Epithelial cell of esophagus (primary cell): ENCODE measurements at regions not wholly inside any gene's neighbourhood (a gene's known extent, or its start where the extent isn't known, plus 50 kb on each side); places are given as distances from the start of the nearest gene placed in this dataset.
"Not testable (repeated sequence)": the region's sequence is repeated elsewhere in the genome, so short reads cannot be mapped to it uniquely, and the experiment has no call there.

Source experiments
- DNase-seq: peaks from one replicate; pipeline ENCODE4 v3.0.0; 2010; ENCODE audit warnings: low read depth
- H3K4me3 ChIP-seq: 2 replicates; pipeline ENCODE4 v1.5.1; 2011; ENCODE audit warnings: mild to moderate bottlenecking, low read length, control low read depth
- TF ChIP-seq, protein P1 (sequence below): IDR thresholded peaks from 2 replicates; pipeline ENCODE4 v1.5.1; 2011; ENCODE audit warnings: low read depth, mild to moderate bottlenecking, low read length, control low read depth, inconsistent platforms; ENCODE audit not compliant: insufficient read depth; ENCODE audit errors: missing control alignments

DNA sequence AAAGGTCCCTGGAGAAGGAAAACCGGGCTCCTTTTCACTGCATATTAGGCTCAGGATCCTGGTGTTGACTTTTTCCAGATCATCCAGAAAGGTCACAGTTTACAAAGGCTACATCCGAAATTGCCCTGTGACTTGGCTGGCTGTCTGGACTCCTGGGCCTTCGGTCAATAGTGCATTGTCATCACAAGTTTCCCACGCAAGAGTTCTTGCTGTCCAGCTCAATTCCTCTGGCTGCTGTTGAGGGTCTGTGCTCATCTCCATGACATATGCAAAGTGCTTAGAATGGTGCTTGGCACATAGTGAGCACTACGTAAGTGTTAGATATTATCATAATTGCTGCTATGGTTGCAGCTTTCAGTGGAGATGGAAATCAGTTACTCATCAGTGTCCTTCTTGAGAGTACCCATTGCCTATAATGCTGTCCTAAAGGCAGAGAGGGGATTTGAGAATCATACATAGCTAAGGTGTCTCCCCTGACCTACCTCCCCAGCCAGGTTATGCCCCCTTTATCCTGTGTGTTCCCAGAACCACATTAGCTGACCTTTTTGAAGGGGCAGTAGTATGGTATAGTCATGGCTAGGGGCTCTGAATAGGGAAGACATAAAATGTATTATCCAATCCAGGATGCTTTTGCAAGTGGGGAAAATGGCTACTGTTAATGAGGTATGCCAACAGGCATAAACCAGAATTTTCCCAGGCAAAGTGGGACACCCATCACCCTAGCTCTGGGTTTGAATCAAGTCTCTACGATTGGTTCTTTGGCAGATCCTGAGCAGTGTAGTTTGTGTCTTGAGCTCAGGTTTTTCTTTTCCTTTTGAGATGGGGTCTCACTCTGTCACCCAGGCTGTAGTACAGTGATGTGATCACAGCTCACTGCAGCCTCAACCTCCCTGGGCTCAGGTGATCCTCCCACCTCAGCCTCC, 132.0 kb upstream of the CCND2 start:
- TF ChIP-seq, protein P1, sequence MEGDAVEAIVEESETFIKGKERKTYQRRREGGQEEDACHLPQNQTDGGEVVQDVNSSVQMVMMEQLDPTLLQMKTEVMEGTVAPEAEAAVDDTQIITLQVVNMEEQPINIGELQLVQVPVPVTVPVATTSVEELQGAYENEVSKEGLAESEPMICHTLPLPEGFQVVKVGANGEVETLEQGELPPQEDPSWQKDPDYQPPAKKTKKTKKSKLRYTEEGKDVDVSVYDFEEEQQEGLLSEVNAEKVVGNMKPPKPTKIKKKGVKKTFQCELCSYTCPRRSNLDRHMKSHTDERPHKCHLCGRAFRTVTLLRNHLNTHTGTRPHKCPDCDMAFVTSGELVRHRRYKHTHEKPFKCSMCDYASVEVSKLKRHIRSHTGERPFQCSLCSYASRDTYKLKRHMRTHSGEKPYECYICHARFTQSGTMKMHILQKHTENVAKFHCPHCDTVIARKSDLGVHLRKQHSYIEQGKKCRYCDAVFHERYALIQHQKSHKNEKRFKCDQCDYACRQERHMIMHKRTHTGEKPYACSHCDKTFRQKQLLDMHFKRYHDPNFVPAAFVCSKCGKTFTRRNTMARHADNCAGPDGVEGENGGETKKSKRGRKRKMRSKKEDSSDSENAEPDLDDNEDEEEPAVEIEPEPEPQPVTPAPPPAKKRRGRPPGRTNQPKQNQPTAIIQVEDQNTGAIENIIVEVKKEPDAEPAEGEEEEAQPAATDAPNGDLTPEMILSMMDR, result no peak
- no peak overlapping the region for H3K4me3 ChIP-seq
- no peak for DNase-seq

DNA sequence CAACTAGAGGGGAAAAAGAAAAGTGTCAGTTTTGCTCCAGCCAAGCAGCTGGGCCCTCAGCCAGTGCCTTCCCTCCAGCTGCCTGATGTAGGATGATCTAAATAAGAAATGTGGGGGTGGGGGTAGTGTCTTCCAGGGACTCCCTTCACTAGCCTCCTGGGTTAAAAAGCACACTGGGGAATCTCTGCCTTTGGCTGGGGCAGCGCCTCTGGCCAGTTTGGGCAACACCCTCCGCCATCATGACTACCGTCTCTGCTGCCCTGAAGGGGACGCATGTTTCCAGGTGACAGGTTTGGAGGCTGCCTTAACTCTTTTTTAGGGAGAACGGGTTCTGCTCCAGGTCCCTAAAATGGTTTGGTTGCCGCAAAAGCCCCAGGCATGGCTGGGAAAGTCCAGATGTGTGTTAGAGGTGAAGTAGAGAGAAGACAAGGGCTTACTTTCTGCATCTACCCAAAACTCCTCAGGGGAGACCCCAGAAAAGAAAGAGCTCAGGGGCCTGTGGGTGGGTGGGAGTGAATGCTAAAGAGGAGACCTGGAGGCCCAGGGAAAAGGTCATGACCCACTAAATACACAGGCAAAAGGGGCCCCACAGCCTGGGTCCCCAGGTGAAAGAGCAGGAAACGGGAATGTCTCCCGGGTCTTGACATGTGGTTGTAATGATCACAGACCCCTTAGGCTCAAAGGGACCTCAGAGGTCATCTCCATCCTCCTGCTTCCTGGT, 132.8 kb upstream of the CCND2 start:
- DNase-seq, result no peak
- TF ChIP-seq, protein P1, result no peak
- H3K4me3 ChIP-seq, result no peak overlapping the region

DNA sequence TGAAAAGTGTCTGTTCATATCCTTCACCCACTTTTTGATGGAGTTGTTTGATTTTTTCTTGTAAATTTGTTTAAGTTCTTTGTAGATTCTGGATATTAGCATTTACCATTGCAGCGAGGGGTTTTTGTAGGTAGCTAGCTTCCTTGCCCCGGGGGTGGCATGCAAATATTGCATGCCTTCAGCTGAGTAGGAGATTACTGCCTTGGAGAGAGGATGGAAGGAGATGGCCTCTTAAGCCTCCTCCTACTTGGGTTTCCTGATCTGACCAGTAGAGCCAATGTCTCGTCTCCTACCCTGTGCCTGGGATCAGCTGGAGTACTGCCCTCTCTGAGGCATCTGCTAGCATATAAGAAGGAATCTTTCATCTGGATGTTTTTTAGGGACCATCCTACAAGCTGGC, 134.4 kb upstream of the CCND2 start:
- DNase-seq, result no peak
- no peak overlapping the region for H3K4me3 ChIP-seq
- TF ChIP-seq, protein P1, result no peak

DNA sequence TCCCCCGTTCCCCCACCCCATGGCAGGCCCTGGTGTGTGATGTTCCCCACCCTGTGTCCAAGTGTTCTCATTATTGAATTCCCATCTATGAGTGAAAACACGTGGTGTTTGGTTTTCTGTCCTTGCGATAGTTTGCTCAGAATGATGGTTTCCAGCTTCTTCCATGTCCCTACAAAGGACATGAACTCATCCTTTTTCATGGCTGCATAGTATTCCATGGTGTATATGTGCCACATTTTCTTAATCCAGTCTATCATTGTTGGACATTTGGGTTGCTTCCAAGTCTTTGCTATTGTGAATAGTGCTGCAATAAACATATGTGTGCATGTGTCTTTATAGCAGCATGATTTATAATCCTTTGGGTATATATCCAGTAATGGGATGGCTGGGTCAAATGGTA, 135.0 kb upstream of the CCND2 start:
- not testable (repeated sequence) for DNase-seq, H3K4me3 ChIP-seq

DNA sequence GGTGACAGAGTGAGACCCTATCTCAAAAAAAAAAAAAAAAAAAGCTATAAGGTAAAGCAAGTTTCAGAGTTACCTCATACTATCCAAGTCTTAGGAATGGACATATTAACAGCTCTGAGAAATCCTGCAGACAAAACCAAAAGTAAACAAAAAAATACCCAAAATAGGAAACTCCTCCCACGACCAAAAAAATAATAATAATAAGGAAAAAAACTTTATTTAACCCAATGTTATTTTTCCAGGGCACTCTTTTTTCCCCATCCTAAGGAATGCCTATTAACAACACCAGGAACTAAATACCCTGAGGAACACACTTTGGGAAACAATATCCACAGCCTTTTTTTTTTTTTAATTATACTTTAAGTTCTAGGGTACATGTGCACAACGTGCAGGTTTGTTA, 135.5 kb upstream of the CCND2 start:
- H3K4me3 ChIP-seq, result no peak overlapping the region
- DNase-seq, result no peak
- TF ChIP-seq, protein P1, result no peak

DNA sequence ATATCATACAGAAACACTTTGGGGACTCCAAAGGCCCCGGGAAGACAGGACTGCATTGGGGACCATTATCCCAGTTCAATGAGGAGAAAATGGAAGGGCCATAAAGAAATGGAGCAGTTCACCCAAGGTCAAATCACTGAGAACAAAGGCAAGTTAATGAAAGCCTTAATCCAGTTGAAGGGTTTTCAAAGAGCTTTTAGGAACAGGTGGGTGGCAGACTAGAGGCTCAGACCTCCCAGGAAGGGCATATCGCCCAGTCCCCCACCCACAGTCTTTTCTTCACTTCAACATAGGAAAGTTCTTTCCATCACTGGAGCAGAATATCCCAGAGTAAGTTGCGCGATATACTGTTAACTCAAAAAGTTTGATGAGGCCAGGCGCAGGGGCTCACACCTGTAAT, 136.1 kb upstream of the CCND2 start:
- no peak overlapping the region for H3K4me3 ChIP-seq
- no peak for DNase-seq
- TF ChIP-seq, protein P1, result no peak

DNA sequence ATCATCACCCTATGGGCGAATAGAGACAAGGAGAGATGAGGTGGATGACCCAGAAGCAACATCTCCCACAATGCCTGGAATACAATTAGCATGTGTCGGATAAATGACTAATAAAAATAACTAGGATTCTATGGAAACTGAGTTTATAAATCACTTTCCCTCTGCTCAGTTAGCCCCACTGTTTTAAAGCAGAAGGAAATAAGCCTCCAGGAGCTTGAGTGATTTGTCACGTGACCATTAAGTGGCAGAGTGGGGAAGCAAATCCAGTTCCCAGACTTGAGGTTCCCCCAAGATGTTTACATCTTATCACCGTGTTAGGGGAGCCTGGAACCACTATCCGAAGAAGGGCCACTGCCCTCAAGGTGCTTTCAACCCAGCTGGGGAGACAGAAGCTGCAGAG, 136.5 kb upstream of the CCND2 start:
- H3K4me3 ChIP-seq, result no peak overlapping the region
- TF ChIP-seq, protein P1, result no peak
- no peak for DNase-seq
